Ishikawa (cell line): ENCODE measurements at regions not wholly inside any gene's neighbourhood (a gene's known extent, or its start where the extent isn't known, plus 50 kb on each side); places are given as distances from the start of the nearest gene placed in this dataset.

Experiments
- CEBPB ChIP-seq: IDR thresholded peaks from 2 replicates; pipeline ENCODE4 v1.6.1; 2012
- CREB1 ChIP-seq: IDR thresholded peaks from 2 replicates; pipeline ENCODE4 v1.6.1; 2012; ENCODE audit warnings: low read depth
- EGR1 ChIP-seq: IDR thresholded peaks from 2 replicates; pipeline ENCODE4 v1.6.1; 2012
- EP300 ChIP-seq: IDR thresholded peaks from 2 replicates; pipeline ENCODE4 v1.6.1; 2012; ENCODE audit warnings: borderline replicate concordance
- FOXM1 ChIP-seq: IDR thresholded peaks from 2 replicates; pipeline ENCODE4 v1.6.1; 2012; ENCODE audit warnings: low read depth, borderline replicate concordance
- NFIC ChIP-seq: IDR thresholded peaks from 2 replicates; pipeline ENCODE4 v1.6.1; 2012
- RAD21 ChIP-seq: IDR thresholded peaks from 2 replicates; pipeline ENCODE4 v1.6.1; 2012; ENCODE audit warnings: low read depth
- TAF1 ChIP-seq: IDR thresholded peaks from 2 replicates; pipeline ENCODE4 v1.6.1; 2012; ENCODE audit warnings: low read depth, mild to moderate bottlenecking
- TCF12 ChIP-seq: IDR thresholded peaks from 2 replicates; pipeline ENCODE4 v1.6.1; 2012; ENCODE audit warnings: low read depth
- ZBTB7A ChIP-seq: IDR thresholded peaks from 2 replicates; pipeline ENCODE4 v1.6.1; 2012; ENCODE audit warnings: low read depth
- TF ChIP-seq, protein P1 (sequence below): IDR thresholded peaks from 2 replicates; pipeline ENCODE4 v1.6.1; 2012
- TF ChIP-seq, protein P2 (sequence below): IDR thresholded peaks from 2 replicates; pipeline ENCODE4 v1.6.1; 2012; ENCODE audit warnings: low read depth, mild to moderate bottlenecking

DNA sequence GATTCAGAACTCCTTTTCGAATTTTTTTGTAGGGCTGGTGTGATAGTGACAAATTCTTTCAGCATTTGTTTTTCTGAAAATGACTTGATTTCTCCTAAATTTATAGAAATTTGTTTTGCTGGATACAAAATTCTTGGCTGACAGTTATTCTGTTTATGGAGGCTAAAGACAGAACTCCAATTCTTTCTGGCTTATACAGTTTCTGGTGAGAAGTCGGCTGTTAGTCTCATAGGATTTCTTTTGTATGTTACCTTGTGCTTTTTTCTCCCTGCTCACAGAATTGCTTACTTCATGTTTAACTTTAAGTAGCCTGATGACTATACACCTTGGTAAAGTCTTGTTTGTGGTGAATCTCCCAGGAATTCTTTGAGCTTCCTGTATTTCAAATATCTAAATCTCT lies 1264.6 kb downstream of the NSUN3 start:
- TF ChIP-seq RAD21 = no peak
- no peak for TF ChIP-seq CEBPB
- no peak for TF ChIP-seq ZBTB7A
- no peak for TF ChIP-seq EGR1
- no peak for TF ChIP-seq EP300
- TF ChIP-seq TAF1 = no peak
- TF ChIP-seq CREB1 = no peak
- TF ChIP-seq FOXM1 = no peak
- no peak for TF ChIP-seq TCF12
- TF ChIP-seq, protein P1, sequence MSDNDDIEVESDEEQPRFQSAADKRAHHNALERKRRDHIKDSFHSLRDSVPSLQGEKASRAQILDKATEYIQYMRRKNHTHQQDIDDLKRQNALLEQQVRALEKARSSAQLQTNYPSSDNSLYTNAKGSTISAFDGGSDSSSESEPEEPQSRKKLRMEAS = no peak
- TF ChIP-seq, protein P2, sequence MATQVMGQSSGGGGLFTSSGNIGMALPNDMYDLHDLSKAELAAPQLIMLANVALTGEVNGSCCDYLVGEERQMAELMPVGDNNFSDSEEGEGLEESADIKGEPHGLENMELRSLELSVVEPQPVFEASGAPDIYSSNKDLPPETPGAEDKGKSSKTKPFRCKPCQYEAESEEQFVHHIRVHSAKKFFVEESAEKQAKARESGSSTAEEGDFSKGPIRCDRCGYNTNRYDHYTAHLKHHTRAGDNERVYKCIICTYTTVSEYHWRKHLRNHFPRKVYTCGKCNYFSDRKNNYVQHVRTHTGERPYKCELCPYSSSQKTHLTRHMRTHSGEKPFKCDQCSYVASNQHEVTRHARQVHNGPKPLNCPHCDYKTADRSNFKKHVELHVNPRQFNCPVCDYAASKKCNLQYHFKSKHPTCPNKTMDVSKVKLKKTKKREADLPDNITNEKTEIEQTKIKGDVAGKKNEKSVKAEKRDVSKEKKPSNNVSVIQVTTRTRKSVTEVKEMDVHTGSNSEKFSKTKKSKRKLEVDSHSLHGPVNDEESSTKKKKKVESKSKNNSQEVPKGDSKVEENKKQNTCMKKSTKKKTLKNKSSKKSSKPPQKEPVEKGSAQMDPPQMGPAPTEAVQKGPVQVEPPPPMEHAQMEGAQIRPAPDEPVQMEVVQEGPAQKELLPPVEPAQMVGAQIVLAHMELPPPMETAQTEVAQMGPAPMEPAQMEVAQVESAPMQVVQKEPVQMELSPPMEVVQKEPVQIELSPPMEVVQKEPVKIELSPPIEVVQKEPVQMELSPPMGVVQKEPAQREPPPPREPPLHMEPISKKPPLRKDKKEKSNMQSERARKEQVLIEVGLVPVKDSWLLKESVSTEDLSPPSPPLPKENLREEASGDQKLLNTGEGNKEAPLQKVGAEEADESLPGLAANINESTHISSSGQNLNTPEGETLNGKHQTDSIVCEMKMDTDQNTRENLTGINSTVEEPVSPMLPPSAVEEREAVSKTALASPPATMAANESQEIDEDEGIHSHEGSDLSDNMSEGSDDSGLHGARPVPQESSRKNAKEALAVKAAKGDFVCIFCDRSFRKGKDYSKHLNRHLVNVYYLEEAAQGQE = no peak
- TF ChIP-seq NFIC = no peak
